B cell (primary cell): ENCODE measurements at regions not wholly inside any gene's neighbourhood (a gene's known extent, or its start where the extent isn't known, plus 50 kb on each side); places are given as distances from the start of the nearest gene placed in this dataset.

ENCODE experiments used
- ATAC-seq: fragments of 200-7000 bp; cut with Tn5 transposase; one replicate; pipeline ENCODE4 v1.10.0; 2021; ENCODE audit warnings: low read depth, mild to moderate bottlenecking, moderate number of reproducible peaks, moderate library complexity
- CTCF ChIA-PET: fragments of 350-600 bp; sonication (Branson Sonifier 250); formaldehyde crosslinking; loops from one replicate; lab custom pipeline; 2021; ENCODE audit warnings: antibody characterized with exemption, inconsistent platforms; lab: Charles Lee
- POLR2A ChIA-PET: fragments of 350-600 bp; sonication (Branson Sonifier 250); formaldehyde crosslinking; loops from one replicate; lab custom pipeline; 2021; ENCODE audit warnings: antibody characterized with exemption; lab: Charles Lee
- DNase-seq: peaks from one replicate; pipeline ENCODE4 v3.0.0; 2013
- H2AFZ ChIP-seq: 2 replicates; pipeline ENCODE4 v1.6.1; 2012; ENCODE audit warnings: mild to moderate bottlenecking, low read depth, low read length; ENCODE audit not compliant: insufficient read depth, poor library complexity, severe bottlenecking
- H3K27ac ChIP-seq, 2 donors: 1 replicate in 1 of 2; 2 replicates in 1 of 2; pipeline ENCODE4 v1.5.1; 2012 to 2013; ENCODE audit warnings: low read length in 2 of 2, mild to moderate bottlenecking in 2 of 2, moderate library complexity in 1 of 2
- H3K27me3 ChIP-seq, 4 experiments: fragments of 200-600 bp in 1 of 4; sonication (generic) in 1 of 4; replicated peaks in 1 of 4; 1 replicate in 2 of 4; 2 replicates in 2 of 4; pipeline versions ENCODE4 v1.6.1 to v1.7.0; 2013 to 2016; ENCODE audit warnings: low read length in 3 of 4, mild to moderate bottlenecking in 2 of 4, mixed read lengths in 1 of 4, moderate library complexity in 1 of 4; ENCODE audit not compliant: insufficient read depth in 4 of 4, control insufficient read depth in 3 of 4; ENCODE audit errors: control extremely low read depth in 1 of 4
- H3K36me3 ChIP-seq, 2 experiments: replicated peaks in 1 of 2; 1 replicate in 1 of 2; 2 replicates in 1 of 2; pipeline versions ENCODE4 v1.6.1 to v1.7.1; 2013; ENCODE audit warnings: low read length in 1 of 2; ENCODE audit not compliant: insufficient read depth in 2 of 2, control insufficient read depth in 1 of 2; ENCODE audit errors: control extremely low read depth in 1 of 2, extremely low read depth in 1 of 2
- H3K4me1 ChIP-seq, 2 donors: fragments of 200-600 bp in 1 of 2; sonication (generic) in 1 of 2; 1 replicate in 1 of 2; 2 replicates in 1 of 2; pipeline versions ENCODE4 v1.5.1 to v1.6.1; 2013 to 2017; ENCODE audit warnings: low read length in 2 of 2; ENCODE audit not compliant: control insufficient read depth in 2 of 2, insufficient read depth in 2 of 2
- H3K4me2 ChIP-seq: replicated peaks from 2 replicates; pipeline ENCODE3; 2012; ENCODE audit warnings: mild to moderate bottlenecking, low read depth, low read length; ENCODE audit not compliant: poor library complexity, severe bottlenecking
- H3K4me3 ChIP-seq, 5 experiments: fragments of 200-600 bp in 1 of 5; sonication (generic) in 1 of 5; 1 replicate in 3 of 5; 2 replicates in 2 of 5; pipeline versions ENCODE4 v1.5.1 to v1.7.0; 2011 to 2016; ENCODE audit warnings: low read length in 4 of 5, mild to moderate bottlenecking in 4 of 5, low read depth in 2 of 5, control low read depth in 1 of 5, moderate library complexity in 1 of 5; ENCODE audit not compliant: insufficient read depth in 1 of 5; ENCODE audit errors: control extremely low read depth in 1 of 5, extremely low read depth in 1 of 5
- H3K79me2 ChIP-seq: fragments of 200-600 bp; sonication (generic); one replicate; pipeline ENCODE4 v1.6.0; 2016; ENCODE audit warnings: low read length; ENCODE audit not compliant: control insufficient read depth, insufficient read depth
- H3K9ac ChIP-seq: fragments of 200-600 bp; sonication (generic); 2 replicates; pipeline ENCODE4 v1.6.1; 2017; ENCODE audit warnings: mild to moderate bottlenecking, low read length, moderate library complexity
- H3K9me3 ChIP-seq, 3 donors: one replicate each; pipeline versions ENCODE4 v1.6.1 to v1.7.1; 2013; ENCODE audit warnings: low read length in 2 of 3; ENCODE audit not compliant: control insufficient read depth in 2 of 3, insufficient read depth in 1 of 3; ENCODE audit errors: control extremely low read depth in 1 of 3
- H4K20me1 ChIP-seq: 2 replicates; pipeline ENCODE4 v1.6.0; 2012; ENCODE audit warnings: mild to moderate bottlenecking, low read length; ENCODE audit not compliant: insufficient read depth, control insufficient read depth, poor library complexity, severe bottlenecking
- H3K27ac Mint-ChIP-seq: one replicate; pipeline ENCODE4 v1.8.0; 2021; ENCODE audit warnings: mixed read lengths
- H3K27me3 Mint-ChIP-seq: one replicate; pipeline ENCODE4 v1.8.0; 2021; ENCODE audit warnings: mixed read lengths
- H3K4me1 Mint-ChIP-seq: one replicate; pipeline ENCODE4 v1.8.0; 2021; ENCODE audit warnings: mixed read lengths
- H3K4me3 Mint-ChIP-seq: one replicate; pipeline ENCODE4 v1.8.0; 2021; ENCODE audit warnings: mixed read lengths
- H3K9me3 Mint-ChIP-seq: one replicate; pipeline ENCODE4 v1.8.0; 2022; ENCODE audit warnings: mixed read lengths; ENCODE audit not compliant: insufficient read depth
- CTCF ChIP-seq: fragments of 200-600 bp; IDR thresholded peaks from one replicate; pipeline ENCODE4 v1.8.0; 2022; ENCODE audit warnings: antibody characterized with exemption, mild to moderate bottlenecking
- EZH2 ChIP-seq: IDR thresholded peaks from 2 replicates; pipeline ENCODE4 v1.6.1; 2012; ENCODE audit warnings: borderline replicate concordance, low read depth, mild to moderate bottlenecking, moderate library complexity, low read length; ENCODE audit not compliant: insufficient read depth, poor library complexity, severe bottlenecking
- WGBS: methylation state at CpG from one replicate; pipeline ENCODE4 v1.1.5; 2013; ENCODE audit warnings: missing lambda C conversion rate; ENCODE audit not compliant: insufficient coverage; 5-methylcytosine and 5-hydroxymethylcytosine counted together
- intact Hi-C: fragments of 100-400 bp; cut with micrococcal nuclease; formaldehyde crosslinking; loops from one replicate; pipeline ENCODE4 v1.10.0; 2022

- Histone ChIP-seq H2AFZ (no peak overlapping the region), H3K36me3 (no peaks in the 10 kb centered on the region), H3K27ac (no peak overlapping the region), H3K79me2 (no peaks in the 10 kb centered on the region), H4K20me1 (no peaks in the 10 kb centered on the region), H3K4me3 (no peak overlapping the region), H3K4me2 (no peak overlapping the region), H3K9me3 (no peaks in the 10 kb centered on the region), H3K4me1 (peaks cover 0 to 8% of the 10 kb centered on the region in 2 donors), H3K9ac (no peak overlapping the region), H3K27me3 (no peaks in the 10 kb centered on the region)
- ChIA-PET POLR2A (no interaction called here), CTCF (no interaction called here)
- no peak for TF ChIP-seq CTCF
- no peak for TF ChIP-seq EZH2
- peaks cover 11% of the 10 kb centered on the region for H3K4me1 Mint-ChIP-seq
- no peak for ATAC-seq
- no peak for DNase-seq
- H3K27ac Mint-ChIP-seq: no peak overlapping the region
- intact Hi-C loops: no loop called here
- no peak overlapping the region for H3K4me3 Mint-ChIP-seq
- no peaks in the 10 kb centered on the region for H3K9me3 Mint-ChIP-seq
- WGBS: 87% methylated on average over 1 of the region's 3 CpGs
- peaks cover 6% of the 10 kb centered on the region for H3K27me3 Mint-ChIP-seq
These were observed 599.4 kb upstream of the CITED2 start for GRCh38 chr6:139973669-139974344.

- H3K9me3 ChIP-seq: no peaks in the 10 kb centered on the region
- peaks cover 11% of the 10 kb centered on the region for H3K4me1 Mint-ChIP-seq
- H3K27ac ChIP-seq: no peak overlapping the region
- H3K4me2 ChIP-seq: no peak overlapping the region
- TF ChIP-seq CTCF (no peak), EZH2 (no peak)
- intact Hi-C loops: no loop called here
- WGBS: 90% methylated on average over 2 of the region's 2 CpGs
- no peak overlapping the region for H3K27ac Mint-ChIP-seq
- H3K4me1 ChIP-seq: peaks cover 0 to 8% of the 10 kb centered on the region in 2 donors
- no peaks in the 10 kb centered on the region for H4K20me1 ChIP-seq
- no peak for DNase-seq
- no peak for ATAC-seq
- H3K9me3 Mint-ChIP-seq: no peaks in the 10 kb centered on the region
- peaks cover 6% of the 10 kb centered on the region for H3K27me3 Mint-ChIP-seq
- no peak overlapping the region for H2AFZ ChIP-seq
- no peaks in the 10 kb centered on the region for H3K79me2 ChIP-seq
- no peaks in the 10 kb centered on the region for H3K27me3 ChIP-seq
- H3K36me3 ChIP-seq: no peaks in the 10 kb centered on the region
- H3K9ac ChIP-seq: no peak overlapping the region
- H3K4me3 Mint-ChIP-seq: no peak overlapping the region
- CTCF ChIA-PET: interaction anchor here (0.7 kb wide), 1 partner anchor 1969 kb away, joined by 4 read pairs; no protein-coding TSS in a partner anchor
- no peak overlapping the region for H3K4me3 ChIP-seq
- POLR2A ChIA-PET: no interaction called here
These were observed 597.7 kb upstream of the CITED2 start for GRCh38 chr6:139972116-139972515.
